ENCODE measurements at regions not wholly inside any gene's neighbourhood (a gene's known extent, or its start where the extent isn't known, plus 50 kb on each side); places are given as distances from the start of the nearest gene placed in this dataset.
"Not testable (repeated sequence)": the region's sequence is repeated elsewhere in the genome, so short reads cannot be mapped to it uniquely, and the experiment has no call there.

- not testable (repeated sequence) for DNase-seq
Observed at GRCh38 chr21:23806966-23807548, 1800.2 kb downstream of the MRPL39 start.

GRCh38 chr21:23804866-23805265 lies 1802.4 kb downstream of the MRPL39 start:
- DNase-seq = no peak

DNA sequence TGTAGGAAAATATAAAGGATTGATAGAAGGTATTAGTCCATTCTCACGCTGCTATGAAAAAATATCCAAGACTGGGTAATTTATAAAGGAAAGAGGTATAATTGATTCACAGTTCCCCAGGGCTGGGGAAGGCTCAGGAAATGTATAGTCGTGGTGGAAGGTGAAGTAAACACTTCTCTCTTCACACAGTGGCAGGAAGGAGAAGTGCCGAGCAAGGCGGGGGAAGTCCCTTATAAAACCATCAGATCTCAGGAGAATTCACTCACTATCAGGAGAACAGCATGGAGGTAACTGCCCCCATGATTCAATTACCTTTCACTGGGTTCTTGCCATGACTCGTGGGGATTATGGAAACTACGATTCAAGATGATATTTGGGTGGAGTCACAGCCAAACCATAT lies 1806.0 kb downstream of the MRPL39 start:
- DNase-seq = no peak

GRCh38 chr21:23799376-23799775 lies 1807.9 kb downstream of the MRPL39 start:
- no peak for DNase-seq

DNA sequence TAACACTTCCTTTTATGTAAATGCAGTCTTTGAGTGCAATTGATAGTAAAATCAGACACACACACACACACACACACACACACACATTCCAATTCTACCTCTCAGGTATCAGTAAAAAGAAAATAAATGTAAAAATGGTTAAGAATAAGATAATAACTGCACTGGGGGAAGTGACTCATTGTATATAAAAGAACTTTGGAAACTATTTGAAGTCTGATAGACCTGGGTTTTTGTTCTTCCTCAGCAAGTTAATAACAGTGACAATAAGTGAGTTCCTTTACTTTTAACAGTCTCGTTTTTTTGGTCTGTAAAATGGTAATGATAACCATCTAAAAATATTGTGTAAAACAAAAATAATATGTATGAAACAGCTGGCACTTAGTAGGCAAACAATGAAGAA lies 1815.0 kb downstream of the MRPL39 start:
- no peak for DNase-seq

- no peak for DNase-seq
Observed at GRCh38 chr21:23789864-23790263, 1817.4 kb downstream of the MRPL39 start.

DNA sequence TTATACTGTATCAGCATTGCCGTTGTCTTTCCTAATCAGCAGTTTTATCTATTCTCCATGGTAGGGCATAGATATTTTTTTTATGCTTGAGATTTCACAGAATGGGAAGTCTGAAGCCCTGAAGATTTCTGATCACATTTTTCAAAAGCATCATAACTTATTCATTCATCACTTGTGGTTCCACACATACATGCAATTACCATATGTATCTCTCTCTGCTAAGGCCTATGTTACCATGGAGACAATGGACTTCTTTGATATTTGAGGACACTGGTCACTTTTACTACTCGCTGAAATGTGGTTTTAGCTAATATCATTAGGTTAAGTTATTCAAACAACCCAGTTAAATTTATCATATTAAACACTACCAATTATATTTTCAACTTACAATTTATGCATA lies 1827.0 kb downstream of the MRPL39 start:
- DNase-seq = no peak

DNA sequence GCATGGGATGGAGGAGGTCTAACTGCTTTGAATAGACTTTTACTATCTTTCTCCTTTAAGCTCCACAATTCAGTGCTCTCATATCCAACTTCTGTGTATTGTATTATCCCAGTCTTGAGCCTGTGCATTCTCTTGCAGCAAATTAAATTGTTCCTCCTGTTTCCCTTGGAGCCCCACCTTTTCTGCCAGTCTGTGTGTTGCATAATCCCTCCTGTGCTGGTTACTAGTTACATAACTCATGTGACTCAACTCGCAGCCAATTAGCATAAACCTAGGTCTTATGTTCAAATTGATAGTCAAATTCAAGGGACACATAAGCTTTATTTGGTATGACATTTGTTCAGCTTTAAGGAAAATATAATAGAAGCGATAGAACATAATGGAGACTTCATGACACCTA lies 1863.5 kb downstream of the MRPL39 start:
- no peak for DNase-seq

DNA sequence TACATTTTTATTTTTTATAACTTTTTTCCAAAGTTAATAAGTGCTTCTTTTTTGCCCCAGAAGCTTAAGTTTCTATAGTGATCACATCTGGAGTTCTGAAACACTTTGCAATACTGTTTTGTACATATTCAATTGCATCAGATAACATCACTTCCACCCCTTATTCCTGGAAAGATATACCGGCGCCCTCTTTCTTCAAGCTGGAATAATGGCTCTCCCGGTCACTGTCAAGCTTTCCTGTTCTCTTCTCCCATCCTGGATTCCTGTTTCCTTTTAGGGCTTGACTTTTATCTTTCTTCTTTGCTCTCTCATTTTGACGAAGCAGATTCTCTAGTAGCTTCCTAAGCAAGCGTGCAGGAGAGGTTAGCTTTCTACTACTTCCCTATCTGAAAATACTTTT lies 1866.8 kb downstream of the MRPL39 start:
- DNase-seq = no peak

- no peak for DNase-seq
Observed at GRCh38 chr21:23732776-23733175, 1874.5 kb downstream of the MRPL39 start.

GRCh38 chr21:23729331-23729730 lies 1878.0 kb downstream of the MRPL39 start:
- no peak for DNase-seq

DNA sequence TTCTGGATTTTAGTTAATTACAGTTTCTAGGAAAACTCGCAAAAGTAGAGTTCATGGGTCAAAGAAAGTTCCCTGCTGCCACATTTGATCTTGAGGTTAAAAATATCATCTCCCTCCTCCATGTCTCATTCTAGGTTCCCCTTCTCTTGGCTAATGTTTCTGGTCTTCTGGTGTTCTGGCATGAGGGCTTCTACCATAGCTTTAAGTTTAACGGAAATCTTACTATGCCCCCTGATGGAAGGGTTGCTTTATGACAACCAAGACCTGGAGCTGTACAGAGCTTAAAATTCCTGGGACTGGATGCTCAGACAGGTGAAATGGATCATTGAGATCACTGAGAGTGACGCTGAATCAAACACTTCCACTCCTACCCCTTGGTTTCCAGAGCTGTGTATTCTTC lies 1881.7 kb downstream of the MRPL39 start:
- no peak for DNase-seq

GRCh38 chr21:23718446-23719285 lies 1888.6 kb downstream of the MRPL39 start:
- no peak for DNase-seq

DNA sequence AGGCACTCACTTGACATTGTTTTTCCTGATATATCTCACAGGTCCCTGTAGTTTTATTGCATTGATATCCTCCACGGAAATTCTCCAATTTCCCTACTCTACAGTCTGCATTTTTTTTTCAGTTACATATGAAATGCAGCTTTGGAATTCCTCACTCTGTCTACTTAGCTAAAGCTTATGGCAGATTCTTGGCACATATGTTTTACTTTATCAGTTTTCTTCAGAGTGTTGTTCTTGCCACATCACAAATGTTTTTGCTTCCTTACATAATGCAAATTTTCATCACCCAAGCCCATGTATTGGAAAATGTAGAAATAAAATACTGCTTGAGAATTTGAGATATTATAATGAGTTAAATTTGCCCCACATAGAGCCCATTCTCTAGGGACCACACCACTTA lies 1895.1 kb downstream of the MRPL39 start:
- no peak for DNase-seq

GRCh38 chr21:23706431-23706830 lies 1900.8 kb downstream of the MRPL39 start:
- DNase-seq = no peak

DNA sequence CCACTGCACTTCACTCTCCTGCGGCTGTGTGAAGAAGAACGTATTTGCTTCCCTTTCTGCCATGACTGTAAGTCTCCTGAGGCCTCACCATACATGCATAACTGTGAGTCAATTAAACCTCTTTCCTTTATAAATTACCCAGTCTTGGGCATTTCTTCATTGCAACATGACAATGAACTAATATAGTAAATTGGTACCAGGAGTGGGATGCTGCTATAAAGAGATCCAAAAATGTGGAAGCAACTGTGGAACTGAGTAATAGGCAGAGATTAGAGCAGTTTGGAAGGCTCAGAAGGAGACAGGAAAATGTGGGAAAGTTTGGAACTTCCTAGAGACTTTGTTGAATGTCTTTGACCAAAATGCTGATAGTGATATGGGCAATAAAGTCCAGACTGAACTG lies 1907.9 kb downstream of the MRPL39 start:
- DNase-seq = no peak

- no peak for DNase-seq
Observed at GRCh38 chr21:23698619-23699018, 1908.7 kb downstream of the MRPL39 start.

DNA sequence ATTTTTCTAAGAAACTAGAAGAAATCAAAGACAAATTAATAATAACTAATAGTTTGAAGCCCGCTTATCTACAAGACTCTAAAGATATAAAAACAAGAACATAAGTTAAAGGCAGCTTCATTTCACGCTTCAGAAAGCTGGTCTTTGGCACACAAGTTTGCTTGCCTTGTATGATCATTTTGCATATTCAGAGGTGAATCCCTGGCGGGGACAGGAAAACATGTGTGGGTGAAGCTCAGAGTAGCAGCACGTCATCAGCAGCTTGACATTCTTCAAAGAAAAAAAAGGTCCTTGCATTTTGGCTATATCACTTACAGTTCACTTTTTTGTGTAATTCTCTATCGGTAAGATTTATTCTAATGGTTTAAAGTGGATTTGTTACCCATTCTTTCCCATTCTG lies 1911.8 kb downstream of the MRPL39 start:
- no peak for DNase-seq

GRCh38 chr21:23694390-23694789 lies 1912.9 kb downstream of the MRPL39 start:
- DNase-seq = no peak

GRCh38 chr21:23690316-23690715 lies 1917.0 kb downstream of the MRPL39 start:
- no peak for DNase-seq

DNA sequence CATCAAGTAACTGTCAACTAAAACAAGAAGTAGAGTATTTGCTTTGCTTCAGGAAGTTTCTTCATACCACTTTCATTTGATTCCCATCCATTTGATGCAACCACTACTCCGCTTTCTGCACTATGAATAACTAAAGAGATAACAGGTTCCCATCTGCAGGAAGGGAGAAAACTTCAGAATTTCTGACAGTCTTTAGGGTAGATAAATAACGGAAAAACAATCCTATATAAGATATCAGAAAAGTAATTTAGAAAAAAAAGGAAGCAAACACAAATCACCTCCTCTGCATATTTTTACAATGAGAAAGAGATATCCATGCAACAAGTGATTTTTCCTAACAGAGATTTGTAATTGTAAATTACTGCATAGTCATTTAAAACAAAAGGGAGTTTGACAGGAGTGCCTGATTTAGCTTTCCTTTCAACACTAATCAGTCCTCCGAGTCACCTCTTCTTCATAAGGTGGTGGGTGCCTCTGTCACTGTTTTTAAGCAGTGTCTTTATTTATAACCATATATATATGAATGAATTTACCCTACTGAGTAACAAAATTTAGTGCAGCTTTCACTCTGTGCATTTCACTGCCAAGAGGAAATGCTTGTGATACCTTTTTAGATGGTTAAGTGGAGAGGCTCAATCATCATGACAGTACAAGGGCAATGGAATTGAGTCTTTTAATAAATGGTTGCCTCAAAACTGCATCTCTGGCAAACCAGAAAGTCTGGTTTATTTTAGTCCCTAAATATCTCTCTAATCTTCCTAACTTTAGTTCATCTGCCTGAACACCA lies 1920.4 kb downstream of the MRPL39 start:
- no peak for DNase-seq

DNA sequence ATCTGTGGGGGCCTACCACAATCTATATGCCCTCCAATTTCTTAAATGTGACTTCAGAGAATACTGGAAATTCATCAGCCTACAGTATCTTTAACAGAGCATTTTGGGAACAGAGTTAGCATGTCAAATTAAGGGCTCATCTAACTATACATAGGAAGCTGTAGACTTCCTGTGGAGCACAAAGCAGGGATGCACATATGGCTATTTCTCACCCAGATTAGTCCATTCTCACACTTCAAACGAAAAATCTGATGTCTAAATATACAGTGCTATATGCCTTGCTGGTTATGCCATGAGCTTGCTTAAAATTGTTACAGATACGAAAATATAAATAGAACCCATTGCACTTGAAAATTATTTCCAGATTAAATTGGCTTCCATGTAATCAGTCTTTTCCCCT lies 1922.8 kb downstream of the MRPL39 start:
- no peak for DNase-seq

GRCh38 chr21:23664193-23664694 lies 1943.0 kb downstream of the MRPL39 start:
- DNase-seq = no peak

DNA sequence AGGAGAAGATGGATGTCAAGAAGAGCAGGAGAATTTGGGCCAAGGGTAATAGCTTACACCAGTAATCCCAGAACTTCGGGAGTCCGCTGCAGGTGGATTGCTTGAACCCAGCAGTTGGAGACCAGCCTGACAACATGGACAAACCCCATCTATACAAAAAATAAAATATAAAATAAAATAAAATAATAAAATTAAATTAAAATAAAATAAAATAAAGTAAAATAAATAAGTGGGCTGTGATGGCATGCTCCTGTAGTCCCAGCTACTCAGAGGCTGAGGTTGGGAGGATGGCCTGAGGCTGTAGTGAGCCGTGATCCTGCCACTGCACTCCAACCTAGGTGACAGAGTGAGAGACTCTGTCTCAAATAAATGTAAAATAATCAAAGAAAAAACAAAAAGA lies 1946.7 kb downstream of the MRPL39 start:
- DNase-seq = no peak
